ENCODE measurements at regions not wholly inside any gene's neighbourhood (a gene's known extent, or its start where the extent isn't known, plus 50 kb on each side); places are given as distances from the start of the nearest gene placed in this dataset.

DNA sequence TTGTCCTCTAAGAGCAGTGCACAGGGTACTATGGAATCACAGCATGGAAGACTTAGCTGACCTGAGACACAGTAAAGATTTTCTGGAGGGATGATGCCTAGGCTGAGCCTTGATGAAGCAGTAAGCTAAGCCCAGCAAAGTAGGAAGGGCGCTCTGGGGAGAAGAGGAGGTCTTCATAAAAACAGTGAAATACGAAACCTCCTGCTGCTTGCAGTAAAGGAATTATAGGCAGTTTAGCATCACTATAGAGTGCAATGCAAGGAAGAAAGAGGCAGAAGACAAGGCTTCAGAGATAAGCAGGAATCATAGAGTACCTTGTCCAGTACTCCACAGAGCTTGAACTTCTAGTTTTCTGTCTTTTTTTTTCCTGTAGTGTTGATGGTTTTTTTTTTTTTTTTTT is 555.7 kb upstream of the CADM1 start:
- ChIA-PET POLR2A (no interaction called here), CTCF (interaction anchor here (0.6 to 0.7 kb wide), 2 partner anchors 16 to 18 kb away, joined by 3 to 4 read pairs; no protein-coding TSS in a partner anchor)
- TF ChIP-seq, protein P1, sequence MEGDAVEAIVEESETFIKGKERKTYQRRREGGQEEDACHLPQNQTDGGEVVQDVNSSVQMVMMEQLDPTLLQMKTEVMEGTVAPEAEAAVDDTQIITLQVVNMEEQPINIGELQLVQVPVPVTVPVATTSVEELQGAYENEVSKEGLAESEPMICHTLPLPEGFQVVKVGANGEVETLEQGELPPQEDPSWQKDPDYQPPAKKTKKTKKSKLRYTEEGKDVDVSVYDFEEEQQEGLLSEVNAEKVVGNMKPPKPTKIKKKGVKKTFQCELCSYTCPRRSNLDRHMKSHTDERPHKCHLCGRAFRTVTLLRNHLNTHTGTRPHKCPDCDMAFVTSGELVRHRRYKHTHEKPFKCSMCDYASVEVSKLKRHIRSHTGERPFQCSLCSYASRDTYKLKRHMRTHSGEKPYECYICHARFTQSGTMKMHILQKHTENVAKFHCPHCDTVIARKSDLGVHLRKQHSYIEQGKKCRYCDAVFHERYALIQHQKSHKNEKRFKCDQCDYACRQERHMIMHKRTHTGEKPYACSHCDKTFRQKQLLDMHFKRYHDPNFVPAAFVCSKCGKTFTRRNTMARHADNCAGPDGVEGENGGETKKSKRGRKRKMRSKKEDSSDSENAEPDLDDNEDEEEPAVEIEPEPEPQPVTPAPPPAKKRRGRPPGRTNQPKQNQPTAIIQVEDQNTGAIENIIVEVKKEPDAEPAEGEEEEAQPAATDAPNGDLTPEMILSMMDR (IDR thresholded peaks at IDR 0.05; ENCODE audit: low read depth, low read length): no peak

DNA sequence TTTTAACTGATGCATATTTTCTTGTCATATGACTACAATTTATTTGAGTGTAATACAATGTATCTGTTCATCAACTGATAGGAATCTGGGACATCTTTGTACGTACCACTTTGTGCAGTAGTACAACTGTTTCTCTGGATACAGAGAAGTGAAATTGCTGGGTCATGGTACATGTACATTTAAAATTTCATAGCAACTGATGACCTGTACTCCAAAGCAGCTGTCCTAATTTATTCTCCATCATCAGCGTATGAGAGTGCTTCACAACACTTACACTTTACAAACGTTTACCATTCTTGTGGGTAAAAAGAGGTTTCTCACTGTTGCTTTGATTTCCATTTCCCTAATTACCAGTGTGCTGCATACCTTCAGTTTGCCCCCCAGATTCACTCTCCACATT is 552.8 kb upstream of the CADM1 start:
- ChIA-PET POLR2A (interaction anchor here (0.7 kb wide), 1 partner anchor 9 kb away, joined by 12 read pairs; no protein-coding TSS in a partner anchor), CTCF (interaction anchor here (0.6 kb wide), 1 partner anchor 31 kb away, joined by 3 read pairs; no protein-coding TSS in a partner anchor)
- no peak for DNase-seq (ENCODE audit: low read depth, low spot score)
- Histone ChIP-seq H3K27me3 (ENCODE audit: control insufficient read depth, insufficient read depth, low read length) (no peaks in the 10 kb centered on the region), H3K9me3 (ENCODE audit: control insufficient read depth, insufficient read depth, low read length) (no peaks in the 10 kb centered on the region), H3K27ac (ENCODE audit: low read depth, low read length) (no peak overlapping the region), H3K4me3 (ENCODE audit: low read depth, low read length) (no peak overlapping the region)
- TF ChIP-seq, protein P1 (IDR thresholded peaks at IDR 0.05; ENCODE audit: low read depth, low read length): no peak

More for the DNA sequence above, 555.7 kb upstream of the CADM1 start:
- Histone ChIP-seq H3K27ac (ENCODE audit: low read depth, low read length) (no peak overlapping the region), H3K4me3 (ENCODE audit: low read depth, low read length) (no peak overlapping the region), H3K9me3 (ENCODE audit: control insufficient read depth, insufficient read depth, low read length) (no peaks in the 10 kb centered on the region), H3K27me3 (ENCODE audit: control insufficient read depth, insufficient read depth, low read length) (no peaks in the 10 kb centered on the region)
- DNase-seq (ENCODE audit: low read depth, low spot score): no peak

GRCh38 chr11:116055064-116055463 is 550.8 kb upstream of the CADM1 start:
- Histone ChIP-seq H3K27me3 (ENCODE audit: control insufficient read depth, insufficient read depth, low read length) (no peaks in the 10 kb centered on the region), H3K27ac (ENCODE audit: low read depth, low read length) (no peak overlapping the region), H3K9me3 (ENCODE audit: control insufficient read depth, insufficient read depth, low read length) (no peaks in the 10 kb centered on the region), H3K4me3 (ENCODE audit: low read depth, low read length) (no peak overlapping the region)
- CTCF ChIA-PET: interaction anchor here (0.7 to 1.3 kb wide), 2 partner anchors 11 to 70 kb away, joined by 3 read pairs; no protein-coding TSS in a partner anchor
- no peak for DNase-seq (ENCODE audit: low read depth, low spot score)
- POLR2A ChIA-PET: no interaction called here
- TF ChIP-seq, protein P1 (IDR thresholded peaks at IDR 0.05; ENCODE audit: low read depth, low read length): no peak

DNA sequence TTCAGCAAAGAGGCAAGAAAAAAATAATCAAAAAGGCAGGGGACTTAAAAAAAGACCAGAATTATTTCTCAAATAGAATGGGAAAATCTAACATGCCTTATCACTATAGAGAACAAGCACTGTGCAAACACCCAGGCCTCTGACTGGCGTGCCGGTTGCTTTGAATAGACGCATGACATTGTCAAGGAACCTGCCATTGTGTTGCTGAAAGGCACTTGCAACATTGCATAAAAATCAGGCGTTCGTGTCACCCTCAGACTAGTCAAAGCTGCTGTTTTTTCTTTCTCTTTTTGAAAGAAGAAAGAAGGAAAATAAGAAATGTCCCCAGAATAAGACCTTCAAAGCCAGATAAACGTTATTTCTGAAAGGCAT is 549.3 kb upstream of the CADM1 start:
- TF ChIP-seq, protein P1 (IDR thresholded peaks at IDR 0.05; ENCODE audit: low read depth, low read length): no peak
- no peak overlapping the region for H3K27ac ChIP-seq (ENCODE audit: low read depth, low read length)
- H3K9me3 ChIP-seq (ENCODE audit: control insufficient read depth, insufficient read depth, low read length): no peaks in the 10 kb centered on the region
- no peaks in the 10 kb centered on the region for H3K27me3 ChIP-seq (ENCODE audit: control insufficient read depth, insufficient read depth, low read length)
- DNase-seq (ENCODE audit: low read depth, low spot score): no peak
- ChIA-PET POLR2A (no interaction called here), CTCF (no interaction called here)
- H3K4me3 ChIP-seq (ENCODE audit: low read depth, low read length): no peak overlapping the region

GRCh38 chr11:116052603-116053547 is 548.7 kb upstream of the CADM1 start:
- no peak overlapping the region for H3K4me3 ChIP-seq (ENCODE audit: low read depth, low read length)
- no peaks in the 10 kb centered on the region for H3K9me3 ChIP-seq (ENCODE audit: control insufficient read depth, insufficient read depth, low read length)
- TF ChIP-seq, protein P1 (IDR thresholded peaks at IDR 0.05; ENCODE audit: low read depth, low read length): no peak
- no peak overlapping the region for H3K27ac ChIP-seq (ENCODE audit: low read depth, low read length)
- DNase-seq (ENCODE audit: low read depth, low spot score): no peak
- CTCF ChIA-PET: no interaction called here
- POLR2A ChIA-PET: no interaction called here
- H3K27me3 ChIP-seq (ENCODE audit: control insufficient read depth, insufficient read depth, low read length): no peaks in the 10 kb centered on the region
